H1 (cell line): ENCODE measurements at regions not wholly inside any gene's neighbourhood (a gene's known extent, or its start where the extent isn't known, plus 50 kb on each side); places are given as distances from the start of the nearest gene placed in this dataset.

Experiments
- CTCF ChIA-PET: fragments of 300-600 bp; sonication (Branson Sonifier 250); formaldehyde crosslinking; loops from one replicate; lab custom pipeline; 2021; ENCODE audit not compliant: partially characterized antibody; lab: Charles Lee
- POLR2A ChIA-PET: fragments of 300-600 bp; sonication (Branson Sonifier 250); formaldehyde crosslinking; loops from one replicate; lab custom pipeline; 2021; ENCODE audit warnings: inconsistent platforms; ENCODE audit not compliant: partially characterized antibody; lab: Charles Lee
- DNase-seq, 2 experiments: peaks; one replicate each; pipeline versions ENCODE4 v3.0.0 to v3.0.0-alpha.2; 2010 to 2022; ENCODE audit warnings: low spot score in 2 of 2, low read depth in 1 of 2, mixed read lengths in 1 of 2
- FAIRE-seq: peaks from 2 replicates; lab custom pipeline; 2011; peaks lifted over from hg19 to GRCh38; lab: Jason Lieb, UNC
- H2AFZ ChIP-seq: 2 replicates; pipeline ENCODE4 v1.8.1; 2012; ENCODE audit warnings: low read length, inconsistent platforms
- H2AK5ac ChIP-seq: 2 replicates; pipeline ENCODE4 v1.6.1; 2013; ENCODE audit warnings: low read depth, low read length
- H2BK120ac ChIP-seq: replicated peaks from 2 replicates; pipeline ENCODE3; 2013; ENCODE audit warnings: low read depth, low read length, inconsistent platforms
- H2BK12ac ChIP-seq: 2 replicates; pipeline ENCODE4 v1.6.1; 2013; ENCODE audit warnings: low read depth, low read length
- H2BK15ac ChIP-seq: 2 replicates; pipeline ENCODE4 v1.6.1; 2013; ENCODE audit warnings: low read length
- H2BK20ac ChIP-seq: 2 replicates; pipeline ENCODE4 v1.6.1; 2013; ENCODE audit warnings: low read length
- H2BK5ac ChIP-seq: 2 replicates; pipeline ENCODE4 v1.6.1; 2013; ENCODE audit warnings: low read depth, low read length
- H3K14ac ChIP-seq: 2 replicates; pipeline ENCODE4 v1.6.1; 2013; ENCODE audit warnings: inconsistent platforms; ENCODE audit not compliant: insufficient read length
- H3K18ac ChIP-seq: 2 replicates; pipeline ENCODE4 v1.6.1; 2013; ENCODE audit warnings: low read length; ENCODE audit errors: extremely low read depth
- H3K23ac ChIP-seq: 2 replicates; pipeline ENCODE4 v1.6.1; 2013; ENCODE audit warnings: inconsistent platforms; ENCODE audit not compliant: insufficient read length
- H3K23me2 ChIP-seq: 2 replicates; pipeline ENCODE4 v1.6.1; 2013; ENCODE audit warnings: low read depth, low read length
- H3K27ac ChIP-seq: 2 replicates; pipeline ENCODE4 v1.6.1; 2011; ENCODE audit warnings: low read depth, low read length, inconsistent platforms
- H3K27me3 ChIP-seq, 4 experiments: replicated peaks in 1 of 4; 1 replicate in 1 of 4; 2 replicates in 3 of 4; pipeline versions ENCODE4 v1.6.1 to v1.8.1; 2011 to 2013; ENCODE audit warnings: low read length in 3 of 4, mild to moderate bottlenecking in 3 of 4, inconsistent platforms in 2 of 4, mixed read lengths in 2 of 4, moderate library complexity in 1 of 4; ENCODE audit not compliant: control insufficient read depth in 3 of 4, insufficient read depth in 3 of 4; ENCODE audit errors: extremely low read depth in 1 of 4
- H3K36me3 ChIP-seq, 4 experiments: 2 replicates each; pipeline versions ENCODE4 v1.6.1 to v1.8.1; 2011 to 2013; ENCODE audit warnings: mild to moderate bottlenecking in 4 of 4, low read length in 3 of 4, moderate library complexity in 2 of 4, control low read depth in 1 of 4, inconsistent platforms in 1 of 4; ENCODE audit not compliant: insufficient read depth in 4 of 4, control insufficient read depth in 2 of 4
- H3K4ac ChIP-seq: replicated peaks from 2 replicates; pipeline ENCODE3; 2013; ENCODE audit warnings: low read length, low read depth, mixed read lengths, inconsistent platforms; ENCODE audit not compliant: insufficient read length
- H3K4me1 ChIP-seq, 4 experiments: replicated peaks in 1 of 4; 1 replicate in 1 of 4; 2 replicates in 3 of 4; pipeline versions ENCODE4 v1.6.1 to v1.8.1; 2011 to 2013; ENCODE audit warnings: low read length in 3 of 4, inconsistent platforms in 2 of 4, mixed read lengths in 1 of 4; ENCODE audit not compliant: insufficient read depth in 4 of 4, control insufficient read depth in 3 of 4
- H3K4me2 ChIP-seq, 2 experiments: 2 replicates each; pipeline versions ENCODE4 v1.6.1 to v1.8.1; 2011 to 2013; ENCODE audit warnings: low read depth in 2 of 2, low read length in 2 of 2, control low read depth in 1 of 2, inconsistent platforms in 1 of 2, mild to moderate bottlenecking in 1 of 2; ENCODE audit not compliant: insufficient read depth in 1 of 2
- H3K4me3 ChIP-seq, 4 experiments: fragments of 200-600, 300-600 bp in 1 of 4; sonication (generic), shearing (Covaris generic), sonication (Bioruptor Twin) in 1 of 4; 2 replicates each; pipeline versions ENCODE4 v1.5.1 to v1.8.1; 2011 to 2016; ENCODE audit warnings: low read length in 4 of 4, low read depth in 3 of 4, control low read depth in 2 of 4, inconsistent platforms in 2 of 4, mild to moderate bottlenecking in 2 of 4, mixed read lengths in 1 of 4, moderate library complexity in 1 of 4; ENCODE audit not compliant: insufficient read depth in 2 of 4; ENCODE audit errors: extremely low read depth in 1 of 4
- H3K56ac ChIP-seq: replicated peaks from 2 replicates; pipeline ENCODE3; 2013; ENCODE audit warnings: low read depth, mild to moderate bottlenecking, mixed read lengths, low read length, inconsistent platforms; ENCODE audit not compliant: insufficient read length
- H3K79me1 ChIP-seq: 2 replicates; pipeline ENCODE4 v1.6.1; 2013; ENCODE audit warnings: low read depth, low read length, control low read depth
- H3K79me2 ChIP-seq, 2 experiments: 2 replicates each; pipeline versions ENCODE4 v1.6.1 to v1.8.1; 2012 to 2013; ENCODE audit warnings: low read length in 2 of 2, mild to moderate bottlenecking in 2 of 2, inconsistent platforms in 1 of 2; ENCODE audit not compliant: insufficient read depth in 2 of 2, control insufficient read depth in 1 of 2
- H3K9ac ChIP-seq, 4 experiments: replicated peaks in 1 of 4; 1 replicate in 1 of 4; 2 replicates in 3 of 4; pipeline versions ENCODE4 v1.6.1 to v1.8.1; 2011 to 2013; ENCODE audit warnings: low read depth in 3 of 4, low read length in 3 of 4, control low read depth in 2 of 4, mild to moderate bottlenecking in 2 of 4, moderate library complexity in 2 of 4, inconsistent platforms in 1 of 4; ENCODE audit errors: extremely low read depth in 1 of 4
- H3K9me3 ChIP-seq, 2 experiments: 2 replicates each; pipeline versions ENCODE4 v1.6.1 to v1.8.1; 2012 to 2013; ENCODE audit warnings: mild to moderate bottlenecking in 2 of 2, moderate library complexity in 2 of 2, control low read depth in 1 of 2, inconsistent platforms in 1 of 2, low read depth in 1 of 2, low read length in 1 of 2, mixed read lengths in 1 of 2; ENCODE audit not compliant: insufficient read depth in 2 of 2
- H4K20me1 ChIP-seq, 2 experiments: replicated peaks in 1 of 2; 2 replicates each; pipeline versions ENCODE3 to v1.8.1; 2011 to 2013; ENCODE audit warnings: inconsistent platforms in 2 of 2, low read length in 2 of 2, mild to moderate bottlenecking in 1 of 2; ENCODE audit not compliant: insufficient read depth in 2 of 2, control insufficient read depth in 1 of 2
- H4K5ac ChIP-seq: 2 replicates; pipeline ENCODE4 v1.6.1; 2013; ENCODE audit warnings: low read length, low read depth, mixed read lengths, inconsistent platforms; ENCODE audit not compliant: insufficient read length
- H4K8ac ChIP-seq: 2 replicates; pipeline ENCODE4 v1.8.0; 2013; ENCODE audit warnings: mild to moderate bottlenecking, moderate library complexity, low read length, inconsistent platforms; ENCODE audit not compliant: insufficient read depth; ENCODE audit errors: extremely low read depth
- H4K91ac ChIP-seq: replicated peaks from 2 replicates; pipeline ENCODE3; 2013; ENCODE audit warnings: low read length, mixed read lengths, inconsistent platforms; ENCODE audit not compliant: insufficient read length
- SUZ12 ChIP-seq: fragments of 200-600 bp; sonication (generic); IDR thresholded peaks from 2 replicates; pipeline ENCODE4 v1.6.1; 2012; ENCODE audit warnings: mild to moderate bottlenecking, inconsistent platforms, low read length, moderate library complexity, mixed read lengths
- TEAD4 ChIP-seq: IDR thresholded peaks from 2 replicates; pipeline ENCODE4 v1.6.1; 2012; ENCODE audit warnings: low read depth, low read length, inconsistent platforms, mixed read lengths
- WGBS, 2 experiments: shearing (Covaris generic) in 1 of 2; methylation state at CpG; one replicate each; pipeline versions ENCODE4 v1.1.6 to v1.1.7; 2013 to 2015; ENCODE audit warnings: low lambda C conversion rate in 2 of 2, mixed read lengths in 2 of 2, inconsistent platforms in 1 of 2, low coverage in 1 of 2, missing lambda C conversion rate in 1 of 2; ENCODE audit not compliant: insufficient replicate concordance in 2 of 2, insufficient coverage in 1 of 2, insufficient read length in 1 of 2; ENCODE audit errors: extremely low coverage in 1 of 2, missing lambda C conversion rate in 1 of 2; 5-methylcytosine and 5-hydroxymethylcytosine counted together

- FAIRE-seq = no peak
- 84% methylated on average over 4 of the region's 4 CpGs; no CpG with 5 or more reads in 1 of the 2 experiments for WGBS, 2 experiments
- H2BK20ac ChIP-seq = no peak overlapping the region
Measured at GRCh38 chr16:79728048-79728922, 127.7 kb upstream of the MAF start.

More at GRCh38 chr16:79728048-79728922, 127.7 kb upstream of the MAF start:
- H2BK5ac ChIP-seq = no peak overlapping the region
- H3K9ac ChIP-seq = no peak overlapping the region
- H2BK120ac ChIP-seq = no peak overlapping the region
- no peaks in the 10 kb centered on the region for H3K79me1 ChIP-seq
- H4K5ac ChIP-seq = no peak overlapping the region
- H3K14ac ChIP-seq = no peak overlapping the region
- H3K4ac ChIP-seq = no peak overlapping the region
- H4K8ac ChIP-seq = no peak overlapping the region
- no peak overlapping the region for H2BK12ac ChIP-seq
- CTCF ChIA-PET = interaction anchor here (0.7 to 1.2 kb wide), 2 partner anchors 42 to 126 kb away, joined by 3 read pairs; no protein-coding TSS in a partner anchor
- H3K4me1 ChIP-seq = peaks cover 0 to 6% (median 5%) of the 10 kb centered on the region in 4 experiments; a peak in 2 of 7 replicates
- H3K18ac ChIP-seq = no peak overlapping the region
- no peaks in the 10 kb centered on the region for H3K9me3 ChIP-seq
- H2BK15ac ChIP-seq = no peak overlapping the region
- no peak overlapping the region for H3K27ac ChIP-seq
- no peaks in the 10 kb centered on the region for H3K27me3 ChIP-seq
- POLR2A ChIA-PET = no interaction called here
- H4K91ac ChIP-seq = no peak overlapping the region
- H4K20me1 ChIP-seq = no peaks in the 10 kb centered on the region
- no peak overlapping the region for H2AFZ ChIP-seq
- no peak overlapping the region for H3K56ac ChIP-seq
- no peaks in the 10 kb centered on the region; the same call in 1 of the 2 replicates for H3K23me2 ChIP-seq
- 0 out of 2 replicates have a peak overlapping the region, but pooled peaks have one; percentile 10 for H2AK5ac ChIP-seq
- TF ChIP-seq TEAD4 = 0 out of 2 replicates have a peak, but pooled peaks have one; percentile 25
- TF ChIP-seq SUZ12 = no peak
- TF ChIP-seq, all 59 proteins: peak for 1
- Histone ChIP-seq H3K79me2 (no peaks in the 10 kb centered on the region), H3K36me3 (no peaks in the 10 kb centered on the region), H3K23ac (no peak overlapping the region), H3K4me2 (no peak overlapping the region), H3K4me3 (no peak overlapping the region)
- DNase-seq = peak in 1 of 2 experiments; percentile 10
